ENCODE measurements at regions not wholly inside any gene's neighbourhood (a gene's known extent, or its start where the extent isn't known, plus 50 kb on each side); places are given as distances from the start of the nearest gene placed in this dataset.
A peak's percentile ranks its signal among the peaks of the same experiment; 100 is the strongest.
"Not testable (repeated sequence)": the region's sequence is repeated elsewhere in the genome, so short reads cannot be mapped to it uniquely, and the experiment has no call there.

DNA sequence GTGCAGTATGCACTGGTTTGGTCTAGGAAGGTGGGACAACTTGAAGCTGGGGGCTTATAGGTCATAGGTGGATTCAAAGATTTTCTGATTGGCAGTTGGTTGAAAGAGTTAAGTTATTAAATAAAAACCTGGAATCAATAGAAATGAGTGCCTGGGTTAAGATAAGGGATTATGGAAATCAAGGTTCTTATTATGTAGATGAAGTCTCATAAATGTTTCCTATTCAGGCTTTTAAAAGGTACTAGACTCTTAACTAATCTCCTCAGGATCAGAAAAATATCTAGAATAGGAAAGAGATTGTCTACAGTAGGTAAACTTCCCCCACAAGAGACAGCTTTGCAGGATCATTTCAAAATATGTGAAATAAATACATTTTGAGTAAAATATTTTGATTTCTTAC lies 163.3 kb upstream of the FBN2 start:
- no peak overlapping the region for H3K4me3 ChIP-seq (replicated peaks in 1 of 2; ENCODE audit: low read depth in 2 of 2, low read length in 2 of 2)
- no peak for DNase-seq (ENCODE audit: low read depth in 2 of 2)
- TF ChIP-seq, protein P1, sequence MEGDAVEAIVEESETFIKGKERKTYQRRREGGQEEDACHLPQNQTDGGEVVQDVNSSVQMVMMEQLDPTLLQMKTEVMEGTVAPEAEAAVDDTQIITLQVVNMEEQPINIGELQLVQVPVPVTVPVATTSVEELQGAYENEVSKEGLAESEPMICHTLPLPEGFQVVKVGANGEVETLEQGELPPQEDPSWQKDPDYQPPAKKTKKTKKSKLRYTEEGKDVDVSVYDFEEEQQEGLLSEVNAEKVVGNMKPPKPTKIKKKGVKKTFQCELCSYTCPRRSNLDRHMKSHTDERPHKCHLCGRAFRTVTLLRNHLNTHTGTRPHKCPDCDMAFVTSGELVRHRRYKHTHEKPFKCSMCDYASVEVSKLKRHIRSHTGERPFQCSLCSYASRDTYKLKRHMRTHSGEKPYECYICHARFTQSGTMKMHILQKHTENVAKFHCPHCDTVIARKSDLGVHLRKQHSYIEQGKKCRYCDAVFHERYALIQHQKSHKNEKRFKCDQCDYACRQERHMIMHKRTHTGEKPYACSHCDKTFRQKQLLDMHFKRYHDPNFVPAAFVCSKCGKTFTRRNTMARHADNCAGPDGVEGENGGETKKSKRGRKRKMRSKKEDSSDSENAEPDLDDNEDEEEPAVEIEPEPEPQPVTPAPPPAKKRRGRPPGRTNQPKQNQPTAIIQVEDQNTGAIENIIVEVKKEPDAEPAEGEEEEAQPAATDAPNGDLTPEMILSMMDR (IDR thresholded peaks at IDR 0.05; ENCODE audit: low read depth, low read length) = no peak

DNA sequence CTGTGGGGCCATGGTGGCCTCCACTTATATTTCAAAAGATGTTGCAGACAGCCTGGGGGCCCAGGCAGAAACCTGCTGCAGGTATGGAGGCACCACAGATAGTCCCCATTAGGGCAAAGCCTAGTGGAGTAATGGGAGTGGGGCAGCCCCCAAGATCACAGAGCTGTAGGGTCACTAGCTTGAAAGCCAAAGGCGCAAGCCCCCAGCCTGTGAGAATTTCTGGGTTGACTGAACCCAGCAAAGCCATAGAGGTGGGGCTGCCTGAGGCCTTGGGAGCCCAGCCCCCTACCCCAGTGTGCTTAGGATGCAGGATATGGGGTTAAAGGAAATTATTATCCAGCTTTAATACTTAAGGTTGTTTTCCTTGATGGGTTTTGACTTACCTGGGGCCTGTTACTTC lies 165.3 kb upstream of the FBN2 start:
- TF ChIP-seq, protein P1 (IDR thresholded peaks at IDR 0.05; ENCODE audit: low read depth, low read length) = no peak
- no peak overlapping the region for H3K4me3 ChIP-seq (replicated peaks in 1 of 2; ENCODE audit: low read depth in 2 of 2, low read length in 2 of 2)
- no peak for DNase-seq (ENCODE audit: low read depth in 2 of 2)

DNA sequence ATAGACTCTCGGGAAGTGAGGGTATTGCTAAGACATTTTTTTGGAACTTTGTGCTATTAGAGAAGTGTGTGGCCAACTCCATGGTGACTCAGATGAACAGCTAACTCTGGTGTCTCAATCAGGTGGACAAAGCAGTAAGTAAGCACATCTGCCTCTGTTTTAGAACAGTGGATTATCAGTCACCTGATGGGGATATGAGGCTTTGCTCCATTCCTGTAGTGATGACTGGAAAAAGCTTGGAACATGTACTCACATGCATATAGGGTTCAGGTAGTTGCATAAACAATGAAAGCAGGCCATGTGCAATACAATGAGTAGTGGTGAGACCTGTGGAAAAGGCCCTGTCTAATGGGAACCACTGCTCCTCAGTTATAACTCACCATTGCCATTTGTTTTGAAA lies 168.2 kb upstream of the FBN2 start:
- DNase-seq (ENCODE audit: low read depth in 2 of 2) = no peak
- TF ChIP-seq, protein P1 (IDR thresholded peaks at IDR 0.05; ENCODE audit: low read depth, low read length) = no peak
- H3K4me3 ChIP-seq (replicated peaks in 1 of 2; ENCODE audit: low read depth in 2 of 2, low read length in 2 of 2) = no peak overlapping the region

- DNase-seq (ENCODE audit: low read depth in 2 of 2) = no peak
- TF ChIP-seq, protein P1 (IDR thresholded peaks at IDR 0.05; ENCODE audit: low read depth, low read length) = no peak
- H3K4me3 ChIP-seq (replicated peaks in 1 of 2; ENCODE audit: low read depth in 2 of 2, low read length in 2 of 2) = no peak overlapping the region
Measured at GRCh38 chr5:128708841-128709240, 170.8 kb upstream of the FBN2 start.

- TF ChIP-seq, protein P1 (IDR thresholded peaks at IDR 0.05; ENCODE audit: low read depth, low read length) = no peak
- H3K4me3 ChIP-seq (replicated peaks in 1 of 2; ENCODE audit: low read depth in 2 of 2, low read length in 2 of 2) = no peak overlapping the region
- peak in 1 of 2 donors; percentile 1 for DNase-seq (ENCODE audit: low read depth in 2 of 2)
Measured at GRCh38 chr5:128711216-128711615, 173.2 kb upstream of the FBN2 start.

DNA sequence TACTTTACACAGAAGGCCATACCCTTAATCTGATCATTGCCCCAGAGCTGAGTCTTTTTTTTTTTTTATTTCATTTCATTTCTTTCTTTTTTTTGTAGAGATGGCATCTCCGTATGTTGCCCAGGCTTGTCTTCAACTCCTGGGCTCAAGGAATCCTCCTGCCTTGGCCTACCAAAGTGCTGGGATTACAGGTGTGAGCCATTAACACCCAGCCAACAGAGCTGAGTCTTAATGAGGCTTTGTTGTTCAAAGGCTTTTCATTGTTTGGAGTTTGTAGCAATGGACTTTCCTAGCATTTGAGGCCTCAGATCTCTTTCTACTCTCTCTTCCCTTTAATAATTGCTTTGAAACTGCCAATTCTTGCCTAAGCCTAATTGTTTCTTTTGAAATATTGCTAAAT lies 176.5 kb upstream of the FBN2 start:
- no peak for DNase-seq (ENCODE audit: low read depth in 2 of 2)
- no peak overlapping the region for H3K4me3 ChIP-seq (replicated peaks in 1 of 2; ENCODE audit: low read depth in 2 of 2, low read length in 2 of 2)
- TF ChIP-seq, protein P1 (IDR thresholded peaks at IDR 0.05; ENCODE audit: low read depth, low read length) = no peak

DNA sequence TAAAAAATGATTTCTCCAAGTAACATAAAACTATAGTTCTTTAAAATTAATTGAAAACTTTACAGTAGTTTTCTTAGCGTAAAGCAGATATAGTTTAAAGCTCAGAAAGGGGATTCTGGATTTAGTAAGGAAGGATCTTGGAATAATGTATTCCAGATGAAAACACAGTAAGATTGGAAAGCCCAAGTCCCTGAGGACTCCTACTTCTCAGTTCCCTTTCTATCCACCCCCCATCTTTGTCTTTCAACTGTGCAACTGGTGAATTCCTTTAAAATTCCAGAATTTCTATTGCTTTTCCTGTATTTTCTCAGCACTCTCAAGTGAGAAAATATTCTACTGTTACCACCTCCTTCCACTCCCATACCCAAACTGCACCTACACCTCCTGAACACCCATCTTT lies 184.5 kb upstream of the FBN2 start:
- TF ChIP-seq, protein P1 (IDR thresholded peaks at IDR 0.05; ENCODE audit: low read depth, low read length) = no peak
- DNase-seq (ENCODE audit: low read depth in 2 of 2) = no peak
- H3K4me3 ChIP-seq (replicated peaks in 1 of 2; ENCODE audit: low read depth in 2 of 2, low read length in 2 of 2) = no peak overlapping the region

GRCh38 chr5:128730021-128730420 lies 192.0 kb upstream of the FBN2 start:
- DNase-seq (ENCODE audit: low read depth in 2 of 2) = peak in 1 of 2 donors; percentile 29
- H3K4me3 ChIP-seq (replicated peaks in 1 of 2; ENCODE audit: low read depth in 2 of 2, low read length in 2 of 2) = not testable (repeated sequence)

GRCh38 chr5:128735656-128736055 lies 197.6 kb upstream of the FBN2 start:
- not testable (repeated sequence) for DNase-seq (ENCODE audit: low read depth in 2 of 2); H3K4me3 ChIP-seq (replicated peaks in 1 of 2; ENCODE audit: low read depth in 2 of 2, low read length in 2 of 2)
